WTC11 (cell line): ENCODE measurements at regions not wholly inside any gene's neighbourhood (a gene's known extent, or its start where the extent isn't known, plus 50 kb on each side); places are given as distances from the start of the nearest gene placed in this dataset.

Source experiments
- ATF3 ChIP-seq: sonication (generic); formaldehyde crosslinking; conservative IDR thresholded peaks from 2 replicates; pipeline ENCODE4 v1.8.1; 2022; ENCODE audit warnings: mild to moderate bottlenecking, missing genetic modification reagents
- EMX1 ChIP-seq: fragments of 250-450 bp; sonication (Bioruptor Pico); IDR thresholded peaks from 2 replicates; pipeline ENCODE4 v1.8.0; 2021; ENCODE audit warnings: mild to moderate bottlenecking
- FOXP1 ChIP-seq: sonication (generic); formaldehyde crosslinking; IDR thresholded peaks from 2 replicates; pipeline ENCODE4 v1.8.0; 2022; ENCODE audit warnings: missing genetic modification reagents, mild to moderate bottlenecking, moderate library complexity, borderline replicate concordance
- IRF2 ChIP-seq: sonication (generic); formaldehyde crosslinking; IDR thresholded peaks from 2 replicates; pipeline ENCODE4 v1.8.0; 2022; ENCODE audit warnings: low read depth, missing genetic modification reagents, borderline replicate concordance
- JUN ChIP-seq: sonication (generic); formaldehyde crosslinking; IDR thresholded peaks from 2 replicates; pipeline ENCODE4 v1.8.0; 2023; ENCODE audit warnings: mild to moderate bottlenecking, missing genetic modification reagents
- MAX ChIP-seq: sonication (generic); formaldehyde crosslinking; IDR thresholded peaks from 2 replicates; pipeline ENCODE4 v1.8.0; 2022; ENCODE audit warnings: mild to moderate bottlenecking, missing genetic modification reagents
- SP1 ChIP-seq: sonication (generic); formaldehyde crosslinking; conservative IDR thresholded peaks from 2 replicates; pipeline ENCODE4 v1.8.1; 2022; ENCODE audit warnings: missing genetic modification reagents
- TCF7 ChIP-seq: sonication (generic); formaldehyde crosslinking; IDR thresholded peaks from 2 replicates; pipeline ENCODE4 v1.8.0; 2022; ENCODE audit warnings: mild to moderate bottlenecking, low read depth, missing genetic modification reagents, moderate library complexity
- TF ChIP-seq, protein P1 (sequence below): fragments of 200-600 bp; IDR thresholded peaks from 2 replicates; pipeline ENCODE4 v1.8.0; 2022; ENCODE audit warnings: antibody characterized with exemption
- TF ChIP-seq, protein P2 (sequence below): sonication (generic); formaldehyde crosslinking; IDR thresholded peaks from 2 replicates; pipeline ENCODE4 v1.8.0; 2022; ENCODE audit warnings: mild to moderate bottlenecking, missing genetic modification reagents
- TF ChIP-seq, protein P3 (sequence below): sonication (generic); formaldehyde crosslinking; IDR thresholded peaks from 2 replicates; pipeline ENCODE4 v1.8.1; 2023; ENCODE audit warnings: mild to moderate bottlenecking, missing genetic modification reagents
- TF ChIP-seq, protein P4 (sequence below): sonication (generic); formaldehyde crosslinking; IDR thresholded peaks from 2 replicates; pipeline ENCODE4 v1.8.0; 2023; ENCODE audit warnings: mild to moderate bottlenecking, missing genetic modification reagents
- TF ChIP-seq, protein P5 (sequence below): sonication (generic); formaldehyde crosslinking; IDR thresholded peaks from 2 replicates; pipeline ENCODE4 v1.8.1; 2023; ENCODE audit warnings: mild to moderate bottlenecking, missing genetic modification reagents, moderate library complexity

DNA sequence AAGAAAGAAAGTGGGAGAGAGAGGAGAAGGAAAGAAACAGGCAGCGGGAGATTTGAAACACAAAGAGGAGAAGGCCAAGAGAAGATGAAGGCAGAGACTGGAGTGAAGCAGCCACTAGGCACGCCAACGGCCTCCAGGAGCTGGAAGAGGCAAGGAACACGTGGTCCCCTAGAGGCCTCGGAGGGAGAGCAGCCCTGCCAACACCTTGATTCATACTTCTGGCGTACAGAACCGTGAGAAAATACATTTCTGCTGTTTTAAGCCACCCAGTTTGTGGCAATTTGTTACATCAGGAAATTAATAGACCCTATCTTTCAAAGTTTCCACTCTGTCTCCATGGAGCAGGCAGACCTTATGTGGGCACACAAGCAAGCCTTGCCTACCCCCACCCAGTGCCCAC, 133.4 kb downstream of the ACTL7B start:
- TF ChIP-seq, protein P1, sequence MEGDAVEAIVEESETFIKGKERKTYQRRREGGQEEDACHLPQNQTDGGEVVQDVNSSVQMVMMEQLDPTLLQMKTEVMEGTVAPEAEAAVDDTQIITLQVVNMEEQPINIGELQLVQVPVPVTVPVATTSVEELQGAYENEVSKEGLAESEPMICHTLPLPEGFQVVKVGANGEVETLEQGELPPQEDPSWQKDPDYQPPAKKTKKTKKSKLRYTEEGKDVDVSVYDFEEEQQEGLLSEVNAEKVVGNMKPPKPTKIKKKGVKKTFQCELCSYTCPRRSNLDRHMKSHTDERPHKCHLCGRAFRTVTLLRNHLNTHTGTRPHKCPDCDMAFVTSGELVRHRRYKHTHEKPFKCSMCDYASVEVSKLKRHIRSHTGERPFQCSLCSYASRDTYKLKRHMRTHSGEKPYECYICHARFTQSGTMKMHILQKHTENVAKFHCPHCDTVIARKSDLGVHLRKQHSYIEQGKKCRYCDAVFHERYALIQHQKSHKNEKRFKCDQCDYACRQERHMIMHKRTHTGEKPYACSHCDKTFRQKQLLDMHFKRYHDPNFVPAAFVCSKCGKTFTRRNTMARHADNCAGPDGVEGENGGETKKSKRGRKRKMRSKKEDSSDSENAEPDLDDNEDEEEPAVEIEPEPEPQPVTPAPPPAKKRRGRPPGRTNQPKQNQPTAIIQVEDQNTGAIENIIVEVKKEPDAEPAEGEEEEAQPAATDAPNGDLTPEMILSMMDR = no peak
- TF ChIP-seq MAX (CRISPR knock-in tag) (no peak), SP1 (CRISPR knock-in tag) (no peak), TCF7 (no peak), JUN (no peak), IRF2 (CRISPR knock-in tag) (no peak), EMX1 (CRISPR knock-in tag) (no peak), ATF3 (CRISPR knock-in tag) (no peak), FOXP1 (no peak)
- TF ChIP-seq, protein P2, sequence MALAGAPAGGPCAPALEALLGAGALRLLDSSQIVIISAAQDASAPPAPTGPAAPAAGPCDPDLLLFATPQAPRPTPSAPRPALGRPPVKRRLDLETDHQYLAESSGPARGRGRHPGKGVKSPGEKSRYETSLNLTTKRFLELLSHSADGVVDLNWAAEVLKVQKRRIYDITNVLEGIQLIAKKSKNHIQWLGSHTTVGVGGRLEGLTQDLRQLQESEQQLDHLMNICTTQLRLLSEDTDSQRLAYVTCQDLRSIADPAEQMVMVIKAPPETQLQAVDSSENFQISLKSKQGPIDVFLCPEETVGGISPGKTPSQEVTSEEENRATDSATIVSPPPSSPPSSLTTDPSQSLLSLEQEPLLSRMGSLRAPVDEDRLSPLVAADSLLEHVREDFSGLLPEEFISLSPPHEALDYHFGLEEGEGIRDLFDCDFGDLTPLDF (CRISPR knock-in tag) = no peak
- TF ChIP-seq, protein P3, sequence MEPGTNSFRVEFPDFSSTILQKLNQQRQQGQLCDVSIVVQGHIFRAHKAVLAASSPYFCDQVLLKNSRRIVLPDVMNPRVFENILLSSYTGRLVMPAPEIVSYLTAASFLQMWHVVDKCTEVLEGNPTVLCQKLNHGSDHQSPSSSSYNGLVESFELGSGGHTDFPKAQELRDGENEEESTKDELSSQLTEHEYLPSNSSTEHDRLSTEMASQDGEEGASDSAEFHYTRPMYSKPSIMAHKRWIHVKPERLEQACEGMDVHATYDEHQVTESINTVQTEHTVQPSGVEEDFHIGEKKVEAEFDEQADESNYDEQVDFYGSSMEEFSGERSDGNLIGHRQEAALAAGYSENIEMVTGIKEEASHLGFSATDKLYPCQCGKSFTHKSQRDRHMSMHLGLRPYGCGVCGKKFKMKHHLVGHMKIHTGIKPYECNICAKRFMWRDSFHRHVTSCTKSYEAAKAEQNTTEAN (CRISPR knock-in tag) = no peak
- TF ChIP-seq, protein P4, sequence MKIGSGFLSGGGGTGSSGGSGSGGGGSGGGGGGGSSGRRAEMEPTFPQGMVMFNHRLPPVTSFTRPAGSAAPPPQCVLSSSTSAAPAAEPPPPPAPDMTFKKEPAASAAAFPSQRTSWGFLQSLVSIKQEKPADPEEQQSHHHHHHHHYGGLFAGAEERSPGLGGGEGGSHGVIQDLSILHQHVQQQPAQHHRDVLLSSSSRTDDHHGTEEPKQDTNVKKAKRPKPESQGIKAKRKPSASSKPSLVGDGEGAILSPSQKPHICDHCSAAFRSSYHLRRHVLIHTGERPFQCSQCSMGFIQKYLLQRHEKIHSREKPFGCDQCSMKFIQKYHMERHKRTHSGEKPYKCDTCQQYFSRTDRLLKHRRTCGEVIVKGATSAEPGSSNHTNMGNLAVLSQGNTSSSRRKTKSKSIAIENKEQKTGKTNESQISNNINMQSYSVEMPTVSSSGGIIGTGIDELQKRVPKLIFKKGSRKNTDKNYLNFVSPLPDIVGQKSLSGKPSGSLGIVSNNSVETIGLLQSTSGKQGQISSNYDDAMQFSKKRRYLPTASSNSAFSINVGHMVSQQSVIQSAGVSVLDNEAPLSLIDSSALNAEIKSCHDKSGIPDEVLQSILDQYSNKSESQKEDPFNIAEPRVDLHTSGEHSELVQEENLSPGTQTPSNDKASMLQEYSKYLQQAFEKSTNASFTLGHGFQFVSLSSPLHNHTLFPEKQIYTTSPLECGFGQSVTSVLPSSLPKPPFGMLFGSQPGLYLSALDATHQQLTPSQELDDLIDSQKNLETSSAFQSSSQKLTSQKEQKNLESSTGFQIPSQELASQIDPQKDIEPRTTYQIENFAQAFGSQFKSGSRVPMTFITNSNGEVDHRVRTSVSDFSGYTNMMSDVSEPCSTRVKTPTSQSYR (CRISPR knock-in tag) = no peak
- TF ChIP-seq, protein P5, sequence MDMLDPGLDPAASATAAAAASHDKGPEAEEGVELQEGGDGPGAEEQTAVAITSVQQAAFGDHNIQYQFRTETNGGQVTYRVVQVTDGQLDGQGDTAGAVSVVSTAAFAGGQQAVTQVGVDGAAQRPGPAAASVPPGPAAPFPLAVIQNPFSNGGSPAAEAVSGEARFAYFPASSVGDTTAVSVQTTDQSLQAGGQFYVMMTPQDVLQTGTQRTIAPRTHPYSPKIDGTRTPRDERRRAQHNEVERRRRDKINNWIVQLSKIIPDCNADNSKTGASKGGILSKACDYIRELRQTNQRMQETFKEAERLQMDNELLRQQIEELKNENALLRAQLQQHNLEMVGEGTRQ = no peak
